ENCODE measurements at regions not wholly inside any gene's neighbourhood (a gene's known extent, or its start where the extent isn't known, plus 50 kb on each side); places are given as distances from the start of the nearest gene placed in this dataset.
"Not testable (repeated sequence)": the region's sequence is repeated elsewhere in the genome, so short reads cannot be mapped to it uniquely, and the experiment has no call there.

DNA sequence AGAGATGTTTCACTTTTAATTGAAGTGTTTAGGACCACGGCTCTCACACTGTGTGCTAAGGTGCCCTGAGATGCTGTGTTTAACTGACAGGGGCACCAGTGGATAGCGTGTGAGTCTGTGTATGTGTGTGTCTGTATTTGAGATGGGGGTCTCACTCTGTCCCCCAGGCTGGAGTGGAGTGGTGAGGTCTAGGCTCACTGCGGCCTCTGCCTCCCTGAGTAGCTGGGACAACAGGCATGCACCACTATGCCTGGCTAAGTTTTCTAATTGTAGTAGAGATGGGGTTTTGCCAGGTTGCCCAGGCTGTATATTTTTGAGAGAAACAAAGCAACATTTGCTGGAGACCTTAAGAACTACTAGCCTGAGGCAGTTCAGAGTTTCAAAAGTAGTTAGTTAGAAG, 80.6 kb upstream of the ZNF337 start:
- H3K36me3 ChIP-seq (ENCODE audit: control insufficient read depth, insufficient read depth, low read length); H3K4me1 ChIP-seq (ENCODE audit: control insufficient read depth, insufficient read depth, low read length); H3K9ac ChIP-seq (ENCODE audit: low read depth, low read length); H3K4me3 ChIP-seq (ENCODE audit: low read depth, low read length); H3K9me3 ChIP-seq (ENCODE audit: control insufficient read depth, insufficient read depth, low read length); H3K27me3 ChIP-seq (ENCODE audit: control insufficient read depth, insufficient read depth, low read length): not testable (repeated sequence)

DNA sequence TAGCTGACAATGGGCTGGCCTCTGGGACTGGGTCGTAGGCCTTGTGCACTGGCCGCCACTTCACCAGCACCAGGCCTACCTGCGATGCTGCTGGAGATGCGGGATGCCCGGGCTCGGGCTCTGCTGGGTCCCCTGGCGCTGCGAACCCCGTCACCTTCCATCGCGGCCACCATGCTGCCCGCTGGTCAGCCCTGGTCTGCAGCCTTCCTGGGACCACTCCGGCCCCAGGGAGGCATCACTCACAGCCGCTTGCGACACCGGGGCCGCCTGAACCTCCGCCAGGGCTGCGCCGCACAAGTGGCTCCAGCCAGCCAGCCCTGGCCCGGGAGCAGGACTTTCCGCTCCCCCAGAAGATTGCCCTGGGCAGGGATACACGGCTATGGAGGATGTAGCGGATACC, 78.1 kb upstream of the ZNF337 start:
- not testable (repeated sequence) for H3K4me3 ChIP-seq (ENCODE audit: low read depth, low read length); H3K9me3 ChIP-seq (ENCODE audit: control insufficient read depth, insufficient read depth, low read length); H3K27me3 ChIP-seq (ENCODE audit: control insufficient read depth, insufficient read depth, low read length); H3K4me1 ChIP-seq (ENCODE audit: control insufficient read depth, insufficient read depth, low read length); H3K36me3 ChIP-seq (ENCODE audit: control insufficient read depth, insufficient read depth, low read length); H3K9ac ChIP-seq (ENCODE audit: low read depth, low read length)

GRCh38 chr20:25774203-25774602, 77.5 kb upstream of the ZNF337 start:
- H3K4me3 ChIP-seq (ENCODE audit: low read depth, low read length); H3K27me3 ChIP-seq (ENCODE audit: control insufficient read depth, insufficient read depth, low read length); H3K4me1 ChIP-seq (ENCODE audit: control insufficient read depth, insufficient read depth, low read length); H3K36me3 ChIP-seq (ENCODE audit: control insufficient read depth, insufficient read depth, low read length); H3K9me3 ChIP-seq (ENCODE audit: control insufficient read depth, insufficient read depth, low read length); H3K9ac ChIP-seq (ENCODE audit: low read depth, low read length): not testable (repeated sequence)

- not testable (repeated sequence) for H3K9me3 ChIP-seq (ENCODE audit: control insufficient read depth, insufficient read depth, low read length); H3K36me3 ChIP-seq (ENCODE audit: control insufficient read depth, insufficient read depth, low read length); H3K4me1 ChIP-seq (ENCODE audit: control insufficient read depth, insufficient read depth, low read length); H3K27me3 ChIP-seq (ENCODE audit: control insufficient read depth, insufficient read depth, low read length); H3K9ac ChIP-seq (ENCODE audit: low read depth, low read length); H3K4me3 ChIP-seq (ENCODE audit: low read depth, low read length)
Measured at GRCh38 chr20:25772437-25772836, 75.8 kb upstream of the ZNF337 start.

DNA sequence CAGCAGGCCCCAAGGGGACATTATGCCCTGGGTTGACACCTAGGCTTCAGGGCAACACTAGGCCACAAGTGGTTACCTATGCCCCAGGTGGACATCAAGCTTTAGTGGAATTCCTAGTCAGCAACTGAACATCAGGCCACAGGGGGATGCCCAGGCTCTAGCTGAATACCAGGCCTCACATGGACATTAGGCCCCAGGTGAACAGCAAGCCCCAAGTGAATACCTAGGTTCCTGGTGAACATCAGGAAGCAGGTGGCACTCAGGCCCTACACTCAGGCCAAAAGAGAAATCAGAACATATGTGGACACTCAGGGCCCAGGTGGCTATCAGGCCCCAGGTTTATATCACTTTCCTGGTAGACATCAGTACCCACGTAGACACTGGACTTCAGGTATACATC, 75.2 kb upstream of the ZNF337 start:
- not testable (repeated sequence) for H3K27me3 ChIP-seq (ENCODE audit: control insufficient read depth, insufficient read depth, low read length); H3K4me1 ChIP-seq (ENCODE audit: control insufficient read depth, insufficient read depth, low read length); H3K9ac ChIP-seq (ENCODE audit: low read depth, low read length); H3K9me3 ChIP-seq (ENCODE audit: control insufficient read depth, insufficient read depth, low read length); H3K36me3 ChIP-seq (ENCODE audit: control insufficient read depth, insufficient read depth, low read length); H3K4me3 ChIP-seq (ENCODE audit: low read depth, low read length)

- Histone ChIP-seq H3K36me3 (ENCODE audit: control insufficient read depth, insufficient read depth, low read length) (no peaks in the 10 kb centered on the region), H3K4me1 (ENCODE audit: control insufficient read depth, insufficient read depth, low read length) (no peaks in the 10 kb centered on the region), H3K9ac (ENCODE audit: low read depth, low read length) (no peak overlapping the region), H3K4me3 (ENCODE audit: low read depth, low read length) (no peak overlapping the region), H3K9me3 (ENCODE audit: control insufficient read depth, insufficient read depth, low read length) (no peaks in the 10 kb centered on the region), H3K27me3 (ENCODE audit: control insufficient read depth, insufficient read depth, low read length) (no peaks in the 10 kb centered on the region)
Measured at GRCh38 chr20:25761596-25761995, 64.9 kb upstream of the ZNF337 start.

- not testable (repeated sequence) for H3K36me3 ChIP-seq (ENCODE audit: control insufficient read depth, insufficient read depth, low read length); H3K27me3 ChIP-seq (ENCODE audit: control insufficient read depth, insufficient read depth, low read length); H3K4me1 ChIP-seq (ENCODE audit: control insufficient read depth, insufficient read depth, low read length); H3K9me3 ChIP-seq (ENCODE audit: control insufficient read depth, insufficient read depth, low read length); H3K9ac ChIP-seq (ENCODE audit: low read depth, low read length); H3K4me3 ChIP-seq (ENCODE audit: low read depth, low read length)
Measured at GRCh38 chr20:25761046-25761445, 64.4 kb upstream of the ZNF337 start.

DNA sequence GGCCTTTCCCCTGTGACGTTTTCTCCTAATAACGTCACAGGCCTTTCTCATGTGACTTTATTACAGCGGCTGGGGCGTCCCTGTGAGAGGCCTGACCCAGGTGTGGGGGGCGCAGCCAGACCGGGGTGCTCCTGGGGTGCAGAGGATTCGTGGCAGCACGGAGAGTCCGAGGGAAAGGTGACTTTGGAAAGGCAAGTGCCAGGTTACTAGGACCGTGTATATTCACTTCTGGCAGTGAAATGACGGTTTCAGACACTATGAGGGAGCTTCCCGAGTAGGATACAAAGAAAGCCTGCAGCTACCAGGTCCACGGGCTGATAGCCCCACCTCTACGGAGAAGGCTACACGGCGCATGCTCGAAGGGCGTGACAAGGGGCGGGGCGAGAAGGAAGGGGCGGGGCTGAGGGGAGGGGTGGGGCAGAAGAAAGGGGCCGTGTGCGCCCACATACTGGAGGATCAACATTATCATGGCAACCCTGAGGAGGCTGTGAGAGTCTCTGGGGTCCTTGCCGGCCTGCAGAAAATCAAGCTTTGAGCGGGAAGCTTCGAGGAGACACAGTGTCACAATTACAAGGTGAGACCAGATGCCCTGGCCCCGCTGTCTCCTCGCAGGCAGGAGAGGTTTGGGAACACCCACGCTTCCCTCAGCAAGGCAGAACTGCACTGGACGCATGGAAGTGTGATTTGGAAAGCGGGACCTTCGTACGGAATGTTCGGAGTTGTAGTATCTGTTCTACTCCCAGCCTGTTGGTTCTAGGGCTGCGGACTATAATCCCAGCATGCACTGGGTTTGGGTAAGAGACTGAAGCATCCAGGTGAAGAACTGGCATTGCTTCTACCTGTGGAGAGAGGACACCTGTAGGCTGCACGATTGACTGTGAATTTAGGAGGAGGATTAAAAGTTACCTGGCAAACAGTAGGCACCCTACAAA, 54.4 kb upstream of the ZNF337 start:
- H3K9me3 ChIP-seq (ENCODE audit: control insufficient read depth, insufficient read depth, low read length): no peaks in the 10 kb centered on the region
- H3K9ac ChIP-seq (ENCODE audit: low read depth, low read length): no peak overlapping the region
- no peaks in the 10 kb centered on the region for H3K27me3 ChIP-seq (ENCODE audit: control insufficient read depth, insufficient read depth, low read length)
- H3K36me3 ChIP-seq (ENCODE audit: control insufficient read depth, insufficient read depth, low read length): no peaks in the 10 kb centered on the region
- peak overlapping the region; percentile 54 for H3K4me3 ChIP-seq (ENCODE audit: low read depth, low read length)
- H3K4me1 ChIP-seq (ENCODE audit: control insufficient read depth, insufficient read depth, low read length): no peaks in the 10 kb centered on the region

DNA sequence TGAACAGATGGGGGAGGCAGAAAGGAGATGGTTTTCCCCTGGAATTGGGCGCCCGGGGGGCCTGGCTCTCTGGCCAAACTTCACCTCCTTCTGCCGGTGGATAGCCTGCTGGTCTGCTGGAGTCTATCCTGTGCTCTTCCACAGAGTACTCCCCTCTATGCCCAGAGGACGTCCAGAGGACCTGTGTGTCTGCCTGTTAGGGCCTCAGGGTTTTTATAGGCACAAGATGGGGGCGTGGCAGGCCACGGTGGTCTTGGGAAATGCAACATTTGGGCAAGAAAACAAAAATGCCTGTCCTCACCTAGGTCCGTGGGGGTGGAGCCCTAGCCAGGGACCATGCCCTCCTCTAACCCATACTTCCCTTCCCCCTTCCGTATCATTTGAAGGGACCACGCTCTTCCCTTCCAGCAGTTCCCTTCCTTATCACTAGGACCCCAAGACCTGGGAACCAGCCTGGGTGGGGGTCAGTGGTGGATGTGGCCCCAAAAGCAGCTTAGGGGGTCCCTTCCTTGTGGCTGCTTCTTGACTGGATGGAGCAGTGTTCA, 53.6 kb upstream of the ZNF337 start:
- Histone ChIP-seq H3K4me3 (ENCODE audit: low read depth, low read length) (peak overlapping the region; percentile 54), H3K4me1 (ENCODE audit: control insufficient read depth, insufficient read depth, low read length) (no peaks in the 10 kb centered on the region), H3K36me3 (ENCODE audit: control insufficient read depth, insufficient read depth, low read length) (no peaks in the 10 kb centered on the region), H3K9ac (ENCODE audit: low read depth, low read length) (no peak overlapping the region), H3K27me3 (ENCODE audit: control insufficient read depth, insufficient read depth, low read length) (no peaks in the 10 kb centered on the region), H3K9me3 (ENCODE audit: control insufficient read depth, insufficient read depth, low read length) (no peaks in the 10 kb centered on the region)

DNA sequence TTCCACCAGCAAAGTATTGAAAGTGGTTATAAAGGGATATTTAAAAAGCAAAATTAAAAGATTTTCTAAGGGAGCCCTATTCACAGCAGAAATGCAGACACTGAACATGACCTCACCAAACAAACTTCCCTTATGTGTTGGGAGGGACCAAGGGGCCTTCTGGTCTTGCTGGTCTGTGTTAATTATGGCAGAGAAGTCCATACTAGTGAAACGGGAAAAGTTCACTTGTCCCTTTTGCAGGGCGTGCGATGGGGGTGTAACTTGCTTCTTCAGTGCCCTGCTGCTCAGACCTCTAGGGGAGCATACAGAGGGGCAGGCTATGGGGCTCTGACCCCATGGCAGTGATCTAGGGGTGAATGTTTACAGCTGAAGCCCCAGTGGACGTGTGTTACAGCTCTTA, 53.0 kb upstream of the ZNF337 start:
- no peak overlapping the region for H3K4me3 ChIP-seq (ENCODE audit: low read depth, low read length)
- no peaks in the 10 kb centered on the region for H3K9me3 ChIP-seq (ENCODE audit: control insufficient read depth, insufficient read depth, low read length)
- H3K36me3 ChIP-seq (ENCODE audit: control insufficient read depth, insufficient read depth, low read length): no peaks in the 10 kb centered on the region
- no peaks in the 10 kb centered on the region for H3K4me1 ChIP-seq (ENCODE audit: control insufficient read depth, insufficient read depth, low read length)
- no peak overlapping the region for H3K9ac ChIP-seq (ENCODE audit: low read depth, low read length)
- H3K27me3 ChIP-seq (ENCODE audit: control insufficient read depth, insufficient read depth, low read length): no peaks in the 10 kb centered on the region

All from iPS-15b (cell line).